Stimulated activated CD8-positive, alpha-beta memory T cell treated with anti-CD3 and anti-CD28 coated beads, Interleukin-4, amount 100 ng/mL, for 1 hour (primary cell): ENCODE measurements at regions not wholly inside any gene's neighbourhood (a gene's known extent, or its start where the extent isn't known, plus 50 kb on each side); places are given as distances from the start of the nearest gene placed in this dataset.

Experiments
- DNase-seq, 2 donors: peaks; one replicate each; pipeline ENCODE4 v3.0.0-alpha.2; 2020; ENCODE audit warnings: low read depth in 2 of 2, low spot score in 1 of 2

GRCh38 chr16:79498928-79499327 lies 101.6 kb downstream of the MAF start:
- no peak for DNase-seq

GRCh38 chr16:79497606-79498350 lies 102.8 kb downstream of the MAF start:
- DNase-seq, result no peak

- no peak for DNase-seq
Measured at GRCh38 chr16:79493911-79494310, 106.6 kb downstream of the MAF start.

- no peak for DNase-seq
Measured at GRCh38 chr16:79492036-79492435, 108.5 kb downstream of the MAF start.

GRCh38 chr16:79485020-79485419 lies 115.5 kb downstream of the MAF start:
- DNase-seq, result no peak

- DNase-seq, result no peak
Measured at GRCh38 chr16:79484237-79484636, 116.3 kb downstream of the MAF start.

- DNase-seq, result no peak
Measured at GRCh38 chr16:79483336-79483735, 117.2 kb downstream of the MAF start.

- DNase-seq, result no peak
Measured at GRCh38 chr16:79482011-79482410, 118.5 kb downstream of the MAF start.

- DNase-seq, result no peak
Measured at GRCh38 chr16:79480929-79481328, 119.6 kb downstream of the MAF start.

- no peak for DNase-seq
Measured at GRCh38 chr16:79480056-79480455, 120.5 kb downstream of the MAF start.

GRCh38 chr16:79476580-79476979 lies 124.0 kb downstream of the MAF start:
- DNase-seq, result no peak

- no peak for DNase-seq
Measured at GRCh38 chr16:79475841-79476240, 124.7 kb downstream of the MAF start.

GRCh38 chr16:79473456-79473855 lies 127.1 kb downstream of the MAF start:
- DNase-seq, result no peak

- DNase-seq, result no peak
Measured at GRCh38 chr16:79472426-79472825, 128.1 kb downstream of the MAF start.

- DNase-seq, result no peak
Measured at GRCh38 chr16:79469999-79470398, 130.5 kb downstream of the MAF start.

- no peak for DNase-seq
Measured at GRCh38 chr16:79468631-79469030, 131.9 kb downstream of the MAF start.

GRCh38 chr16:79468121-79468552 lies 132.4 kb downstream of the MAF start:
- no peak for DNase-seq

GRCh38 chr16:79466111-79466510 lies 134.4 kb downstream of the MAF start:
- no peak for DNase-seq

GRCh38 chr16:79463841-79464240 lies 136.7 kb downstream of the MAF start:
- DNase-seq, result no peak

- no peak for DNase-seq
Measured at GRCh38 chr16:79456036-79456435, 144.5 kb downstream of the MAF start.

GRCh38 chr16:79452671-79453070 lies 147.9 kb downstream of the MAF start:
- no peak for DNase-seq

- DNase-seq, result no peak
Measured at GRCh38 chr16:79451196-79451816, 149.2 kb downstream of the MAF start.

GRCh38 chr16:79449900-79450299 lies 150.6 kb downstream of the MAF start:
- no peak for DNase-seq
